HepG2 (cell line): ENCODE measurements at regions not wholly inside any gene's neighbourhood (a gene's known extent, or its start where the extent isn't known, plus 50 kb on each side); places are given as distances from the start of the nearest gene placed in this dataset.

ENCODE experiments used
- ATAC-seq: fragments of 200-7000 bp; cut with Tn5 transposase; 3 replicates; pipeline ENCODE4 v1.9.1; 2020; ENCODE audit warnings: mild to moderate bottlenecking, moderate library complexity
- BruUV-seq: library from RNA; stranded (reverse); fragments of 400-500 nt; replicated peaks from 2 replicates; lab custom pipeline; 2021; lab: Mats Ljungman, UMichigan
- CTCF ChIA-PET: fragments of 300-600 bp; formaldehyde crosslinking; extraction: SDS; loops from one replicate; lab custom pipeline; 2021; ENCODE audit warnings: low total read pairs, inconsistent platforms, low intra/inter-chr PET ratio; lab: Yijun Ruan, JAX
- POLR2A ChIA-PET: fragments of 350-600 bp; sonication (Branson Sonifier 250); formaldehyde crosslinking; loops from one replicate; lab custom pipeline; 2020; ENCODE audit warnings: antibody characterized with exemption, inconsistent platforms; lab: Yijun Ruan, JAX
- DNase-seq: peaks from one replicate; pipeline ENCODE4 v3.0.0-alpha.2; 2015; ENCODE audit warnings: low spot score
- FAIRE-seq: peaks from 3 replicates; lab custom pipeline; 2011; peaks lifted over from hg19 to GRCh38; lab: Jason Lieb, UNC
- H2AFZ ChIP-seq: one replicate; pipeline ENCODE4 v1.6.1; 2011; ENCODE audit warnings: low read length, inconsistent platforms
- H3K27ac ChIP-seq: fragments of 300-600 bp; 3 replicates; pipeline ENCODE4 v1.8.0; 2011; ENCODE audit warnings: mixed run types, mild to moderate bottlenecking, mixed read lengths, low read length, inconsistent platforms; ENCODE audit not compliant: insufficient read depth; ENCODE audit errors: extremely low read length
- H3K27me3 ChIP-seq, 2 experiments: fragments of 200-600 bp in 1 of 2; 2 replicates in 1 of 2; 3 replicates in 1 of 2; pipeline versions ENCODE4 v1.6.0 to v1.8.0; 2011; ENCODE audit warnings: low read length in 2 of 2, mild to moderate bottlenecking in 2 of 2, moderate library complexity in 2 of 2, inconsistent platforms in 1 of 2; ENCODE audit not compliant: insufficient read depth in 2 of 2, control insufficient read depth in 1 of 2
- H3K36me3 ChIP-seq, 2 experiments: fragments of 200-600 bp in 1 of 2; replicated peaks in 1 of 2; 2 replicates in 1 of 2; 3 replicates in 1 of 2; pipeline versions ENCODE4 v1.5.1 to v1.8.0; 2011; ENCODE audit warnings: low read length in 2 of 2, inconsistent platforms in 1 of 2; ENCODE audit not compliant: insufficient read depth in 2 of 2, control insufficient read depth in 1 of 2
- H3K4me1 ChIP-seq: 2 replicates; pipeline ENCODE4 v1.5.1; 2012; ENCODE audit warnings: low read length, inconsistent platforms; ENCODE audit not compliant: insufficient read depth
- H3K4me2 ChIP-seq: 2 replicates; pipeline ENCODE4 v1.6.0; 2011; ENCODE audit warnings: low read depth, low read length, inconsistent platforms
- H3K4me3 ChIP-seq, 3 experiments: fragments of 200-600 bp in 1 of 3; sonication (generic), shearing (Covaris generic) in 1 of 3; replicated peaks in 1 of 3; 2 replicates each; pipeline ENCODE4 v1.5.1; 2011 to 2016; ENCODE audit warnings: low read length in 3 of 3, inconsistent platforms in 2 of 3, low read depth in 2 of 3, mild to moderate bottlenecking in 2 of 3, control low read depth in 1 of 3, mixed read lengths in 1 of 3; ENCODE audit not compliant: insufficient read depth in 1 of 3
- H3K79me2 ChIP-seq: one replicate; pipeline ENCODE4 v1.6.1; 2011; ENCODE audit warnings: low read length, inconsistent platforms; ENCODE audit not compliant: insufficient read depth
- H3K9ac ChIP-seq: 2 replicates; pipeline ENCODE4 v1.6.0; 2011; ENCODE audit warnings: mild to moderate bottlenecking, low read depth, low read length, inconsistent platforms; ENCODE audit not compliant: insufficient read depth
- H3K9me3 ChIP-seq: 2 replicates; pipeline ENCODE4 v1.5.1; 2012; ENCODE audit warnings: mild to moderate bottlenecking, low read length
- H4K20me1 ChIP-seq: 2 replicates; pipeline ENCODE4 v1.6.0; 2011; ENCODE audit warnings: inconsistent platforms, mild to moderate bottlenecking, low read length, moderate library complexity; ENCODE audit not compliant: insufficient read depth
- CREM ChIP-seq, 2 experiments: sonication (generic) in 1 of 2; formaldehyde crosslinking in 1 of 2; IDR thresholded peaks; 2 replicates each; pipeline versions ENCODE4 v1.4.0 to v1.6.1; 2016 to 2020; ENCODE audit warnings: antibody characterized with exemption in 1 of 2, mild to moderate bottlenecking in 1 of 2, missing genetic modification reagents in 1 of 2
- CSRNP1 ChIP-seq: sonication (generic); formaldehyde crosslinking; IDR thresholded peaks from 2 replicates; pipeline ENCODE4 v1.8.1; 2023; ENCODE audit warnings: mild to moderate bottlenecking, missing genetic modification reagents
- EP300 ChIP-seq, 3 experiments: sonication (generic) in 1 of 3; formaldehyde crosslinking in 1 of 3; IDR thresholded peaks; 2 replicates each; pipeline versions ENCODE4 v1.5.1 to v1.6.1; 2011 to 2020; ENCODE audit warnings: low read depth in 2 of 3, low read length in 2 of 3, borderline replicate concordance in 1 of 3, improper control_type of control experiment in 1 of 3, mild to moderate bottlenecking in 1 of 3, missing genetic modification reagents in 1 of 3, moderate library complexity in 1 of 3
- SALL2 ChIP-seq: sonication (generic); formaldehyde crosslinking; IDR thresholded peaks from 2 replicates; pipeline ENCODE4 v1.8.1; 2023; ENCODE audit warnings: mild to moderate bottlenecking, missing genetic modification reagents, inconsistent platforms
- SP4 ChIP-seq: sonication (generic); formaldehyde crosslinking; IDR thresholded peaks from 2 replicates; pipeline ENCODE4 v1.8.1; 2023; ENCODE audit warnings: mild to moderate bottlenecking, missing genetic modification reagents
- SRY ChIP-seq: sonication (generic); formaldehyde crosslinking; IDR thresholded peaks from 2 replicates; pipeline ENCODE4 v1.8.0; 2022; ENCODE audit warnings: mild to moderate bottlenecking, missing genetic modification reagents
- ZBTB8A ChIP-seq: sonication (generic); formaldehyde crosslinking; IDR thresholded peaks from 2 replicates; pipeline ENCODE4 v1.4.0; 2020; ENCODE audit warnings: mild to moderate bottlenecking, low read depth, missing genetic modification reagents, borderline replicate concordance
- ZNF124 ChIP-seq: sonication (generic); formaldehyde crosslinking; IDR thresholded peaks from 2 replicates; pipeline ENCODE4 v1.4.0; 2020; ENCODE audit warnings: missing genetic modification reagents
- ZNF263 ChIP-seq: sonication (generic); formaldehyde crosslinking; IDR thresholded peaks from 2 replicates; pipeline ENCODE4 v1.4.0; 2020; ENCODE audit warnings: missing genetic modification reagents
- ZNF530 ChIP-seq: sonication (generic); formaldehyde crosslinking; IDR thresholded peaks from 2 replicates; pipeline ENCODE4 v1.5.0; 2020; ENCODE audit warnings: low read depth, mild to moderate bottlenecking, missing genetic modification reagents
- ZNF691 ChIP-seq: sonication (generic); formaldehyde crosslinking; IDR thresholded peaks from 2 replicates; pipeline ENCODE4 v1.4.0; 2020; ENCODE audit warnings: missing genetic modification reagents, low read depth, mild to moderate bottlenecking, borderline replicate concordance
- ZNF746 ChIP-seq: sonication (generic); formaldehyde crosslinking; IDR thresholded peaks from 2 replicates; pipeline ENCODE4 v1.8.0; 2022; ENCODE audit warnings: mild to moderate bottlenecking, missing genetic modification reagents
- ZNF782 ChIP-seq: sonication (generic); formaldehyde crosslinking; IDR thresholded peaks from 2 replicates; pipeline ENCODE4 v1.4.0; 2020; ENCODE audit warnings: missing genetic modification reagents, mild to moderate bottlenecking, borderline replicate concordance
- WGBS: methylation state at CpG from one replicate; pipeline ENCODE4 v1.1.6; 2017; ENCODE audit warnings: low lambda C conversion rate; 5-methylcytosine and 5-hydroxymethylcytosine counted together
- in situ Hi-C: cut with HindIII; loops from 2 replicates; pipeline ENCODE4 v1.10.0; 2017; ENCODE audit warnings: low pct_unique_long_range_greater_than_20kb; ENCODE audit not compliant: extremely low pct_ligation_motif_present
- intact Hi-C: fragments of 100-400 bp; cut with micrococcal nuclease; formaldehyde crosslinking; loops from one replicate; pipeline ENCODE4 v1.10.0; 2022; ENCODE audit not compliant: unreplicated experiment
- TF ChIP-seq, protein P1 (sequence below): sonication (generic); formaldehyde crosslinking; IDR thresholded peaks from 2 replicates; pipeline ENCODE4 v1.9.0; 2022; ENCODE audit warnings: missing genetic modification reagents, mild to moderate bottlenecking, borderline replicate concordance
- TF ChIP-seq, protein P2 (sequence below): sonication (generic); formaldehyde crosslinking; conservative IDR thresholded peaks from 2 replicates; pipeline ENCODE4 v1.4.0; 2020; ENCODE audit warnings: missing genetic modification reagents
- TF ChIP-seq, protein P3 (sequence below): sonication (generic); formaldehyde crosslinking; IDR thresholded peaks from 2 replicates; pipeline ENCODE4 v1.8.1; 2023; ENCODE audit warnings: mild to moderate bottlenecking, moderate library complexity, missing genetic modification reagents

DNA sequence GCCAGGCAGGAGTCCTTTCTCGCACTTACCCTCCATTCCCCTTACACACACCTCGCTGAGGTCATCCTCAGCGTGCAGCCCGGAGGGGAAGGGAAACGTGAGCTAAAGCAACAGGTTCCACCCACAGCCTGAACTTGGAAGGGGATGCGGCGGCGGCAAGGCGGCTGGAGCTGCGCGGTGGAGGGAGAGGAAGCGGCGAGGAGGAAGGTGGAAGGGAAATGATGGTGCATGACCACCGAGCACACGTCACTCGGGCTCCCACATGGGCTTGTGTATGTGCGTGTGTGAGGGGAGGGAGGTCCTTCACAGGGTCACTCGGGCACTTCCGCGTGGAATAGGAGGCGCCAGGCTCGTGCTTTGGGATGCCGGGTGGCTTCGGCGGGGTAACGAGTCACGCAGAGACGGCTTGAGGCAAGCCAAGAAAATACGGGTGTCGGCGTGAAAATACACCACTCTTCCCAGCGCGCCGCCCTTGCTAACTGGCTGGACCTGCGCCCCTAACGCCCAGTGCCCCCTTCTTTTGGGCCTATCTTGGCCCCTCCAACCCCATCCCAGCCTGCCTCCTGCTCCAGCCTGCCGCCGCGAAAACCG, 225.5 kb upstream of the IL12A start:
- H3K4me2 ChIP-seq, result peak overlapping the region; percentile 79
- H4K20me1 ChIP-seq, result no peaks in the 10 kb centered on the region
- peaks cover 18% of the 10 kb centered on the region for H3K4me1 ChIP-seq
- ChIA-PET CTCF (no interaction called here), POLR2A (no interaction called here)
- WGBS, result 5% methylated on average over 27 of the region's 40 CpGs
- H3K27me3 ChIP-seq, result peaks cover 10 to 44% of the 10 kb centered on the region in 2 experiments
- ATAC-seq, result no peak
- H3K9me3 ChIP-seq, result no peaks in the 10 kb centered on the region
- no peak overlapping the region for H2AFZ ChIP-seq
- H3K36me3 ChIP-seq, result no peaks in the 10 kb centered on the region
- no peaks in the 10 kb centered on the region for H3K79me2 ChIP-seq
- no peak overlapping the region for H3K9ac ChIP-seq
- H3K27ac ChIP-seq, result no peak overlapping the region
- peak overlapping the region; percentile 50 to 73 (median 61); a peak in 5 of 6 replicates for H3K4me3 ChIP-seq
- FAIRE-seq, result no peak
- in situ Hi-C loops, result no loop called here
- intact Hi-C loops, result no loop called here
- no TSS peak for BruUV-seq
- no peak for DNase-seq
- TF ChIP-seq ZNF263, result peak; percentile 44; the same call in 1 of the 2 replicates
- no peak for TF ChIP-seq EP300 (IDR thresholded peaks at IDR 0.05; ENCODE audit: low read depth in 2 of 2, low read length in 2 of 2)
- TF ChIP-seq EP300 (CRISPR knock-in tag; IDR thresholded peaks at IDR 0.05; ENCODE audit: borderline replicate concordance), result 0 out of 2 replicates have a peak, but pooled peaks have one; percentile 9
- no peak for TF ChIP-seq ZNF746 (CRISPR knock-in tag)
- no peak for TF ChIP-seq ZNF124 (CRISPR knock-in tag)
- TF ChIP-seq, protein P1, sequence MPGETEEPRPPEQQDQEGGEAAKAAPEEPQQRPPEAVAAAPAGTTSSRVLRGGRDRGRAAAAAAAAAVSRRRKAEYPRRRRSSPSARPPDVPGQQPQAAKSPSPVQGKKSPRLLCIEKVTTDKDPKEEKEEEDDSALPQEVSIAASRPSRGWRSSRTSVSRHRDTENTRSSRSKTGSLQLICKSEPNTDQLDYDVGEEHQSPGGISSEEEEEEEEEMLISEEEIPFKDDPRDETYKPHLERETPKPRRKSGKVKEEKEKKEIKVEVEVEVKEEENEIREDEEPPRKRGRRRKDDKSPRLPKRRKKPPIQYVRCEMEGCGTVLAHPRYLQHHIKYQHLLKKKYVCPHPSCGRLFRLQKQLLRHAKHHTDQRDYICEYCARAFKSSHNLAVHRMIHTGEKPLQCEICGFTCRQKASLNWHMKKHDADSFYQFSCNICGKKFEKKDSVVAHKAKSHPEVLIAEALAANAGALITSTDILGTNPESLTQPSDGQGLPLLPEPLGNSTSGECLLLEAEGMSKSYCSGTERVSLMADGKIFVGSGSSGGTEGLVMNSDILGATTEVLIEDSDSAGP (CRISPR knock-in tag), result peak; percentile 62; the same call in 1 of the 2 replicates
- no peak for TF ChIP-seq ZNF782
- no peak for TF ChIP-seq ZNF691 (CRISPR knock-in tag)
- TF ChIP-seq SALL2 (CRISPR knock-in tag), result 0 out of 2 replicates have a peak, but pooled peaks have one; percentile 26
- TF ChIP-seq ZBTB8A (CRISPR knock-in tag), result no peak
- TF ChIP-seq SP4 (CRISPR knock-in tag), result no peak
- TF ChIP-seq CSRNP1 (CRISPR knock-in tag), result no peak
- TF ChIP-seq, protein P2, sequence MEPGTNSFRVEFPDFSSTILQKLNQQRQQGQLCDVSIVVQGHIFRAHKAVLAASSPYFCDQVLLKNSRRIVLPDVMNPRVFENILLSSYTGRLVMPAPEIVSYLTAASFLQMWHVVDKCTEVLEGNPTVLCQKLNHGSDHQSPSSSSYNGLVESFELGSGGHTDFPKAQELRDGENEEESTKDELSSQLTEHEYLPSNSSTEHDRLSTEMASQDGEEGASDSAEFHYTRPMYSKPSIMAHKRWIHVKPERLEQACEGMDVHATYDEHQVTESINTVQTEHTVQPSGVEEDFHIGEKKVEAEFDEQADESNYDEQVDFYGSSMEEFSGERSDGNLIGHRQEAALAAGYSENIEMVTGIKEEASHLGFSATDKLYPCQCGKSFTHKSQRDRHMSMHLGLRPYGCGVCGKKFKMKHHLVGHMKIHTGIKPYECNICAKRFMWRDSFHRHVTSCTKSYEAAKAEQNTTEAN (CRISPR knock-in tag), result no peak
- TF ChIP-seq, protein P3, sequence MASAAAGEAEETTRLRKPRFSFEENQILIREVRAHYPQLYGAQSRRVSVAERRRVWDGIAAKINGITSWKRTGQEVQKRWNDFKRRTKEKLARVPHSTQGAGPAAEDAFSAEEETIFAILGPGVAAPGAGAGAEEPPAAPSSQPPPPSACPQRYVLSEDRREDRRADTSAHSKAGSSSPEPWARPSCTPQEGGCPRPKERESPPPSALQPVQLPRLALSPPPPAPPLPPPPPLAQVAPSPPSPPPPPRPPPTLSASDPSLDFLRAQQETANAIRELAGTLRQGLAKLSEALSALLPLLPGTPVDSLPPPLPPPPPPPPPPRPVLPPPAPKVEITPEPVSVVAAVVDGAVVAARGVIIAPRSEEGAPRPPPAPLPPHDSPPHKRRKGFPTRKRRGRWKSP (CRISPR knock-in tag), result 0 out of 2 replicates have a peak, but pooled peaks have one; percentile 16
- no peak for TF ChIP-seq ZNF530 (CRISPR knock-in tag)
- 0 out of 2 replicates have a peak, but pooled peaks have one; percentile 26 for TF ChIP-seq SRY (CRISPR knock-in tag)
- TF ChIP-seq CREM (IDR thresholded peaks at IDR 0.05), result no peak
- TF ChIP-seq CREM (CRISPR knock-in tag; IDR thresholded peaks at IDR 0.05), result no peak
